Stimulated activated naive CD4-positive, alpha-beta T cell (primary cell): ENCODE measurements at regions not wholly inside any gene's neighbourhood (a gene's known extent, or its start where the extent isn't known, plus 50 kb on each side); places are given as distances from the start of the nearest gene placed in this dataset.
"Not testable (repeated sequence)": the region's sequence is repeated elsewhere in the genome, so short reads cannot be mapped to it uniquely, and the experiment has no call there.

Experiments used
- DNase-seq, 6 experiments: peaks; one replicate each; lab custom pipeline; 2025; lab: John Stamatoyannopoulos, UW

DNA sequence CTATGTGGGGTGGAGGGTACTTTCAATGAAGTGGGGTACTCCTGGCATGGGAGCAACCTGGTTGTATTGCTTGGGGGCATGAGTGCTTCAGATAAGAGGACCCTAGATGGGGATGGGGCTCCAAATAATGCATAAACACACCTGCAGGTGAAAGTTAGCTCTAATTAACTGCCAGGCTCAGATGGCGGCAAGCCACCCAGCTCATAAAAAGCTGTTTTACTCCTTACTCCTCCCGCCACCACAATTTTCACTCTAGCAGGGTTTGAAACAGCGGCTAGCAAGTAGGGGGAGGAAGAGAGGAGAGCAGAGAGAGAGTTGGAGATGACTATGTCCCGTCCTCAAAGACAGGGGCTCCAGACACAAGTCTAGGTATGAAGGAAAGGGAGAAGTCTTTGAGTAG is 117.7 kb upstream of the WSCD1 start:
- DNase-seq: no peak

DNA sequence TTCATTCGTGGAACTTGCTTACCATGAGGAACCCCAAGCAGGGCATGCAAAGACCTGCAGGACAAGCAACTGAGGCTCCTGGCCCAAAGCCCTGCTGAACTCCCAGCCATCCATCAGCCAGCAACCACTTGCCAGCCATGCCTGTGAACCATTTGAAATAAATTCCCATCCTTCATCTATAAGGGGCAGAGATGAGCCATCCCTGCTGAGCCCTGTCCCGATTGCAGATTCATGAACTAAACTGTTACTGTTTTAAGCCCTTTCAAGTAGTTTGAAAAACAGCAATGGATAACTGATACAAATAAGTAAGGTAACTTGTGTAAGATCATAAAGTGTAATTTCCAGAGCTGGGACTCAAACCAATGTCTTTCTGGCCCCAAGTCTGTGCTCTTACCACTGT is 114.4 kb upstream of the WSCD1 start:
- no peak for DNase-seq

DNA sequence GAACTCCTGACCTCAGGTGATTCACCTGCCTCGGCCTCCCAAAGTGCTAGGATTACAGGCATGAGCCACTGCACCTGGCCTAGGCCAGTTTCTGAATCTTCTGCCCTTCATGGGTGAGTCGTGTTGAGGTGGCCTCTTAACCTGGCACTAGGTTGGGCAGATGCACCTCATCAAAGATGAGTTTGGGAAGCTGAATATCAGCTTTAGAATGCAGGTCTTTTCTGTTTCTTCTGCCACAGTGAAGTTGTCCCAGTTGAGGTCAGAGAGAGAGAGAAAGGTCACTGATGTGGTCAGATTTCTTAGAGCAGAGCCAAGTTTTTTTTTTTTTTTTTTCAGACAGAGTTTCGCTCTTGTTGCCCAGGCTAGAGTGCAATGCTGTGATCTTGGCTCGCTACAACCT is 111.3 kb upstream of the WSCD1 start:
- no peak for DNase-seq

DNA sequence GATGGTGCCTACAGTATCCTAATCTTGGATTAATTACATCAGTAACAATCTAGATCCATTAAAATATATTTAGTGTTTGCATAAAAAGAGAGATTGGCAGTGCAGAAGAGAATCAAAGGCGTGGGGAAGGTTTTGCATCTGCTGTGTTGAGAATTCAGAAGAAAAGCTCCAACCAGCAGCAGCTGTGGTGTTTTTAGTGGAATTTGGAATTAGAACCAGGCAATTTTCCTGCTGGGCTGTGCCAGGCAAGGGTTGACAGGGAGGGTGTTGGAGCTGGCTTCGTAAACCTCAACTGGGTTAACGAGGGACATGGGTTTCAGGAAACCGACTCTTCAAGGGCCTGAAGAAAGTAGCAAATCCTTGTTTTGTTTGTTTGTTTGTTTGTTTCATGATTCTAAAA is 107.8 kb upstream of the WSCD1 start:
- no peak for DNase-seq

DNA sequence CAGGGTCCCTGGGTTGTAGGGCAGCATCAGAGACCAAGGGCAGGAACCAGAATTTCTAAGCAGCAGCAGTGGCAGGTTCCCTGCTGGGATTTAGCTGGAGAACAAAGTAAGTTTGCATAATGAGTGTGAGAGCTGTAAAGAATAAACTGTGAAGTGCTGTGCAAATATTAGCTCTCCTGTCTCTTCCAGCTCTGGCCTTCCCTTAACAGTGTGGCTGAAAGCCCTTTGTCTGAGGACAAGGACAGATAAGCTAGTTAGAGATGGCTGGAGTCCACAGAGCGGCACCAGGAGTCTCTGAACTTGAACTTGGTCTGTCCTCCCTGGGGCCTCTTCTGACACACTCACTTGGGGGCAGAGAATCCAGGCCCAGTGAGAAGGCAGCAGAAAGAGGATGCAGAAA is 98.2 kb upstream of the WSCD1 start:
- no peak for DNase-seq

DNA sequence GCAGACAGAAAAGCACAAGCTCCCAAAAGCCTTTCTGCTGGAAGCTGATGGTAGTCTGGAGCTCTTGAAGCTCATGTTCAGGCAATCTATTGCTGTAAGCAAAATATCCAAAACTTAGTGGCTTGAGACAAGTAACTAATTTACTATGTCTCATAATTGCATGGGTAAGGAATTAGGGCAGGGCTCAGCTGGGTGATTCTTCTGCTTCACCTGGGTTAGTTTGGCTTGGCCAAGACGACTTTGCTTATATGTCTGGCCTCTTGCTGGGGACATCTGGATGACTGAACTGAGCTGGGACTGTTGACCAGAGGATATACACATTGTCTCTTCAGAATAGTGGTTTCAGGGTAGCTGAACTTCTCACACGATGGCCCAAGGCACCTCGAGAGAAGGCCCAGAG is 96.8 kb upstream of the WSCD1 start:
- no peak for DNase-seq

DNA sequence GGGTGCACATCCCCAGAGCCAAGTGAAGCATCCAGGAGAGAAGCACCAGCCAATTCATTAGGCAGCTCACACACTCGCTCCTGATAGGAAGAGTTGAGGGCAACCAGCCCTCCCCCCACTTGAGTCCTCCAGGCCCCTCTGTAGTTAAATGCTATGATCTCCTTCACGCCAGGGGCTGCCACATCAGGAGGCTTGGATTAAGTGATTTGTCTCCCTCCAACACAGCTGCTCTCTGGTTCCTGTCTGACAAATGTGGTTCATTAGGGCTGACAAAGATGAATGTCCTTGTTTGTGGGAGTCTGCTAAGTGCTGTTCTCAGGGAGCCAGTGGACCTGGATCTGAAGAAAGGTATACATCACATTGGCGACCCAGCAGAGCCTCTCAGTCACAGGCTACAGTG is 94.5 kb upstream of the WSCD1 start:
- no peak for DNase-seq

DNA sequence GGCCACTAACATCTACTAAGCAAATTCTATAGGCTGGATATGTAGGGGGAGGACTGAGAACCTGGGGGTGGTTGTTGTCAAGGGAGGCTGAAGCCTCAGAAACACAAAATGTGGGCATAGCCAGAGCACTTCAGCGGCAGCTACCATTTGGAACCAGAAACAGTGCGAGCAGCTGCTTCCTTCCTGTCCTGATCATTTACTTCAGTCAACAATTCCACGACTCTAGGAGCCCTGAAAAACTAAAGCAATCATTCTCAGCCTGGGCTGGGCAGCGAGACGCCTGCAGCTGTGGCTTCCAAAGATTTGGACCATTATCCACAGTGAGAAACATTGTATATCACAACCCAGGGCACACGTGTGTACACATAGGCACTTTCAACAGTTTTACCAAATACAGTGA is 93.9 kb upstream of the WSCD1 start:
- no peak for DNase-seq

DNA sequence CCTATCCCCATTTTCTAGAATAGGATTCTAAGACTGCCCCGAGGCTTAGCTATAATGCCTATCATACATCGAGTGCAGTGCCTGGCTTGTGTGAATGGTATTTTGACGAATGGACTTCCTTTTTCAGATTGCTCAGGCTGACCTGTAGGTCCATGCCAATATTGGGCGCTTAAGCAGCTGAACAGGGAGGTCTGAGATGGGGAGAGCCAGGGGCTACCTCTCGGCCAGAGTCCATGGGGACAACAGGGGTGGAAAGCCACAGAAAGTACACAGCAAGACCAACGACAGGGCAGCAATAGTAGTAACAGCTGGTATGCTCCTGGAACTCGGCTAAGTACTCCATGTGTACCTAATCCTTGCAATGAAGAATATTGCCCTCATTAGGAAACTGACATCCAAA is 91.7 kb upstream of the WSCD1 start:
- no peak for DNase-seq

DNA sequence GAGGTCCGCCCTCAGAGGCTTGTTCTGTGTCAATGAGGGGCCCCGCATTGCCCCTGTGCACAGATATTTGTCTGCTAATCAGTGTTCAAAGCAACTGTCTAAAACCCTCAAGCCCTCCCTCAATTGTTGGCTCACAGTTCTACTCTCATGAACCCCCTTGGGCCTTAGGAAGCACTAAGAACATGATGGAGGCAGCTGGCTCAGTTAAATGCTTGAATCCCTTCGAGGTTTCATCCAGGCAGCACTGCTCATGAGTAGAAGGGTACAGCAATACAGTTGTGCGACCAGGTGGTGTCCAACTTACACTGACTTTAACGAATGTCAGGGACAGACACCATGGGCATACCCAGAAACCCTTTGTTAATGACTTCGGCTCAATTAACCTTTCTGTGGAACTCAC is 89.2 kb upstream of the WSCD1 start:
- DNase-seq: no peak

DNA sequence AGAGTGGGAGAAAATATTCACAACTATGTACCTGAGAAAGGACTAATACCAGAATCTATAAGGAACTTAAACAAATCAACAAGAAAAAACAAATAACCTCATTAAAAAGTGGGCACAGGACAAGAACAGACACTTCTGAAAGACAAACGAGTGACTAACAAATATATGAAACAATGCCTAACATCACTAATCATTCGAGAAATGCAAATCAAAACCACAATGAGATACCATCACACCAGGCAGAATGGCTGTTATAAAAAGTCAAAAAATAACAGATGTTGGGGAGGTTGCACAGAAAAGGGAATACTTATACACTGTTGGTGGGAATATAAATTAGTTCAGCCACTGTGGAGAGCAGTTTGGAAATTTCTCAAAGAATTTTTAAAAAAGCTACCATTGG is 83.5 kb upstream of the WSCD1 start:
- DNase-seq: no peak

DNA sequence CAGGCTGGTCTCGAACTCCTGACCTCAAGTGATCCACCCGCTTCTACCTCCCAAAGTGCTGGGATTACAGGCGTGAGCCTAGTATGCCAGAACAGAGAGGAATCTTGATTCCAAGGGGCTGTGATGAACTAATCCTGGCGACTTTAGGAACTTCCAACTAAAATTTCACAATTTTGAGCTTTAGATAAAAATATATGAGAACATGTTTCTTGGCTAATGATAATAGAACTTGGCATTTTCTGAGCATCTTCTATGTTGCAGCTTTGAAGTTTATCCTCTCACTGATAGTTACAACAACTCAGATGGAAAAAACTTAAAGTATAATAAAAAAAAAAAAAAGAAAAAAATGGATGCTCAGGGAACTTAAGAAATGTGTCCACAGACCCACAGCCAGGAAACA is 69.8 kb upstream of the WSCD1 start:
- DNase-seq: no peak

DNA sequence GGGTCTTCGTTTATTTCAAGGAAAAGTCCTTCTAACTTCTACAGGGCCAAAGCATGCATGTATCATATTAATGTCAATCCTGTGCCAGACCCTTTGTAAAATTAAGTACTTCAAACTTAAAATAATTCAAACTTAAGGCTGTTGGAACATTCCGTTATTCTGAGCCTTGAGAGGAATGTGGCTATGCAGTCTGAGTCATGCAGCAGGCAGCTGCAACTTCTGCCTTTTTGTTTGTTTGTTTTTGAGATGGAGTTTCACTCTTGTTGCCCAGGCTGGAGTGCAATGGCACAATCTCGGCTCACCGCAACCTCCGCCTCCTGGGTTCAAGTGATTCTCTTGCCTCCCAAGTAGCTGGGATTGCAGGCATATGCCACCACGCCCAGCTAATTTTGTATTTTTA is 67.0 kb upstream of the WSCD1 start:
- not testable (repeated sequence) for DNase-seq

DNA sequence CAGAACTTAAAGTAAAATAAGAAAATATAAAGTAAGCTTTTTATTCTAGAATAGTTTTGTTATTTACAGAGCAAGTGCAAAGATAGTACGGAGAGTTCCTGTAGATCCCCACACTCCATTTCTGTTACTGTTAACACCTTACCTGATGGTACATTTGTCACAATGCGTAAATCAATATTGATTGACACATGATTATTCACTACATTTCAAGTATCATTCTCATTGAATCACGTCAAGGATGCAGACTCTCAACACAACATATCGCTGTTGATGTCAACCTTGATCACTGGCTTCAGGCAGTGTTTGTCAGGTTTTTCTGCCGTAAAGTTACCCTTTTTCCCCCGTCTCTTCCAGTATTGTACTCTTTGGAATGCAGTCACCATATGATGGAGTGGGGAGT is 64.2 kb upstream of the WSCD1 start:
- no peak for DNase-seq

DNA sequence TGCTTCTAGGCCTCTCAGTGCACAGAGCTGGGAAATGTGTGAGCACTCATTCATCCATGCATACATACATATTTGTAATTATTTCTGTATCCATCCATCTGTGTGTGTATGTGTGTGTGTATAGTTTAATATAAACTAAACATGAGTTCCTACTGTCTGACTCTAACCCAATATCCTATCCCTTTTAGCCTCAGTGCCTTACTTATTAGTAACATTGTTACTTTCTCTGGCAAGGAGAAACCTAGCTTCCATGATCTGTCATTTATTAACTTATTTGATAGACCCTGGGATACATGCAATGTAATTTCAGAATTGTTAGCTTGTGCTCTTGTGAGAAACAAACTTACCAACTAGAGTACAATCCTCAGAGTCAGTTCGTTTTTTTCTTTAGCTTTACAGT is 59.0 kb upstream of the WSCD1 start:
- no peak for DNase-seq

DNA sequence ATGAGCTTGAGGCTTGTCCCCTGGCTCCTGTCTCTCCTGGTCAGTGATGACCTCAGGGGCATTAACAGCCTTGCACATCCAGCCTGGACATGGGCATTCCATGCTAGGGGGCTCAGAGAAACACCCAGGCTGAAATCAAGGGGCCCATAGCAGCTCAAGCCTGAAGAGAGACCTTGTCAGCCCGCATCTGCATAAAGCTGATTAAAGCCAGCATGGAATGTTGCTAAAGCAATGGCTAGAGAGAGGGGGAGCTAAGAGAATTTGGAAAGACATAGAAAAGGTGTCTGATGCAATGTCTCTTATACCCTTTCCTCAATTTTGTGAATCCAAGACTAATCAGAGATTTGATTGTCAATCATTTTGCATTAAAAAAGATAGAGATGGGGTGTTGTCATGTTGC is 51.4 kb upstream of the WSCD1 start:
- no peak for DNase-seq

DNA sequence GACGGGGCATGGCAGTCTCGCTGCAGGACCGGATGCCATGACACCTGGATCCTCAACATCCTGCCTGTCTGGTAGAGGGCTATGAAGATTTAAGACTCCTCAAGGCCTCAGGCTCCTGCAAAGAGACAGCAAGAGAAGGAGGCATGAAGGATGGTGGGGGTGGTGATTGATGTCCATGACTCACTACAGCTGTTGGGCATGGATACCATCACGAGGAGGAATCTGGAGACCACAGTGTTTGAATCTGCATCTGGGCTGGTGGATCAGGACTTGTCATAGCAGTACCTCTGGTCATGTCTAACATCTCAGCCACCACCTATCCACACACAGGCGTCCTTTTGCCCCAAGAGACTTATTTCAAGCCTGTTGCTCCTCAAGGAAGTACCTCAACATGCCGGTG is 50.2 kb upstream of the WSCD1 start:
- DNase-seq: no peak

DNA sequence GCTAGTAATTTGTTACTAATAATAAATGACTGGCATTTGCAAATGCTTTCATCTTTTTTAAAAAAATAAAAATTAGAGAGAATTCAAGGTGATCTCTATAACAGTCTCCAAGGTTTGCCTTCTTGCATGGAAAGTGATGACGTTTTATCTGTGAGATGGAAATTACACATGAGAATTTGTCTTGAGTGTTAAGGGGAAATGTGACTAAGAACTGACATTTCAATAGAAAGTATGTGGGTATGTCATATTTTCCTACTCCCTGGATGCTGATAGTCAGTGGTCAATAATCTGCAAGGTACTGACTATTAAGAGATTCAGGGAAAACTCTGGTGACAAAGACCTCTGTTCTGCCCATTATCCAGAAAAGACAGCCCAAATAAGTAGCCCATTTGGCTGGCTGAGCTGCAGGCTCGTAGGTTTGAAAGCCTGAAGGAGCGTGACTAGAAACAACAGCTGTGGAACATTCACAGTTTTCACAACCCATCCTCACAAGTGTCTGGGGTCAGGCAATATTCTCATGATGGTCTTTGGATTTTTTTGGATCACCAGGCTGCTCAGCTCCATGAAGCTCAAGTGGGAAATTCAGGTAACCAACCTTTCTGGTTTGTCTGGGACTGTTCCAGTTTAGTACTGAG is 49.7 kb upstream of the WSCD1 start:
- DNase-seq: no peak
